LNCaP clone FGC (cell line): ENCODE measurements at regions not wholly inside any gene's neighbourhood (a gene's known extent, or its start where the extent isn't known, plus 50 kb on each side); places are given as distances from the start of the nearest gene placed in this dataset.

ENCODE experiments used
- DNase-seq: peaks from one replicate; pipeline ENCODE4 v3.0.0-alpha.2; 2011; ENCODE audit warnings: low read depth
- H3K4me3 ChIP-seq: 2 replicates; pipeline ENCODE4 v1.5.1; 2011; ENCODE audit warnings: mild to moderate bottlenecking, low read depth, low read length, control low read depth
- CTCF ChIP-seq: IDR thresholded peaks from 2 replicates; pipeline ENCODE4 v1.5.1; 2012; ENCODE audit warnings: mild to moderate bottlenecking; ENCODE audit not compliant: control insufficient read depth, insufficient read depth; ENCODE audit errors: extremely low read depth

- TF ChIP-seq CTCF, result no peak
- peak; percentile 69 for DNase-seq
- H3K4me3 ChIP-seq, result no peak overlapping the region
Observed at GRCh38 chr7:155166673-155167370, 96.7 kb downstream of the HTR5A start.

DNA sequence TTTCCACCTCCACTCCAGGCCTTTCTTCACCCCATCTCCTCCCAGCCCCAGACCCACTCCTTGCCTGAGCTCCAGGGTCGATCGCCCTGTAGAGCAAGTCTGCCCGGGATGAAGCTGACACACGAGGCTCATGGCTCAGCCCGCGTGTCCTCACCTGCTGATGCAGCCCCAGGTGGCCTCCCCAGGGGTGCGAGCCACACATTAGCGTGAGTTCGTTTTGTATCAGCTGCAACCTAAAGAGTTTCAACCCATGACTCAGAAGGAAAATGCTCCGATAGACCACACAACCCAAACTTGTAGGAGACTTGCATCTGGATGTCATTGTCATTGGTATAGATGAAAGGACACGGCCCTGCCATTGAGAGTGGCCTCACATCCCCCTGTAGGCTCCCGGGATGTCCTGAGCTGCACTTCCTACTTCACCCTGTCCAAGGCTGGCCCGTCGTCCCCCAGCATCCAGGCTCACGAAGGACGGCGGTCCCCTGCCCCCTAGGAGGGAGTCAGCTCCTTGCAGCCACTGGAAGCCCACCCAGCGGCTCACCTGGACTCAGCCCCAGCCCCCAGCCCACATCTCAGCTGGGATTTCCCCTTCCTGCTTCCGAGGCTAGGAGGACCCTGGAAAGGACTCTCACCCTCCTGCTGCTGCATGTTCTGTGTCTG is 97.7 kb downstream of the HTR5A start:
- no peak for TF ChIP-seq CTCF
- no peak for DNase-seq
- H3K4me3 ChIP-seq, result no peak overlapping the region

- no peak overlapping the region for H3K4me3 ChIP-seq
- no peak for TF ChIP-seq CTCF
- no peak for DNase-seq
Observed at GRCh38 chr7:155168597-155169480, 98.7 kb downstream of the HTR5A start.

DNA sequence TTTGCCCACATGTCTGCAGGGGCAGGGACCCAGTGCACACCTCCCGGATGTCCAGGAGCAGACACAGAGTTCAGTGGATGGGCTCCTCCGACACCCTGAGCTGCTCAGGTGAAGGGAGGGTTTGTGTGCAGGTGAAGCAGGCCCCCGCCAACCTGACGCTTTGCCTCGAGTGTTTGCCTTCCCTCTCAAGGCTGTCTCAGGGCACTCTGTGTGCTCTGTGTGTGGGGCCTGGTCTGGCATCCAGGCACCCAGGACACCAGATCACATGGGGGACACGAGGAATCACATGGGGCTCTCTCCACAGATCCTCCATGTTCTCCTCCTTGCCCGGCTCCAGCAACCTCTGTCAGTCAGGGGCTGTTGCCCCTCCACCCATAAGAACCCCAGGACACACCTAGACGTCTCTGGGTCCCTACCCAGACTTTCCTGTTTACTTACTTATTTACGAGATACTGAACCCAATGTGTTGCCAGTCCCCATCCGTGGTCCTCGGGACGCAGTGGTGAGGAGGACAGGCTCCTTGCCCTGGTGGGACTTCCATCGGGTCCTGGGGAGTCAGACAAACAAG is 99.5 kb downstream of the HTR5A start:
- H3K4me3 ChIP-seq, result peak overlapping the region; percentile 13; the same call in 1 of the 2 replicates
- DNase-seq, result no peak
- TF ChIP-seq CTCF, result no peak

- peak; percentile 4 for DNase-seq
- TF ChIP-seq CTCF, result 0 out of 2 replicates have a peak, but pooled peaks have one; percentile 9
- no peak overlapping the region; the same call in 1 of the 2 replicates for H3K4me3 ChIP-seq
Observed at GRCh38 chr7:155170331-155170730, 100.2 kb downstream of the HTR5A start.

DNA sequence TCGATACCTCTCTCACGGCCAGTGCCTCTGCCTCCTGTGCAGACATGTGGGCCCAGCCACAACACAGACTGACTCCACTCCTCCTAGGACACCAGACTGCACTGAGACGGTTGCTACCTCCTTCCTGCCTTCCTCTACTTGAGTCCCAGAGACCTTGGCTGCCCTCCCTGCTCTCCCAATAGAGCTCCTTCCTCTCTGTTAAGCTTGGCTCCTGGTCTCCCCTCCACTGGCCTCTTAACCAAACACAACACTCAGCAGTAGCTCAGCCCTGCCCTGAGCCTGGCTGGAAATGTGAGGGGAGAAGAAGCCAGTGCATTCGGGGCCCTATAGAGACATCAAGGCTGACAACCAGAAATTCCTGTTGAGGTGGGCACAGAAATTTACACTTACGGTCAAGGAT is 102.0 kb downstream of the HTR5A start:
- no peak overlapping the region for H3K4me3 ChIP-seq
- no peak for TF ChIP-seq CTCF
- DNase-seq, result no peak
